ENCODE measurements at regions not wholly inside any gene's neighbourhood (a gene's known extent, or its start where the extent isn't known, plus 50 kb on each side); places are given as distances from the start of the nearest gene placed in this dataset.

DNA sequence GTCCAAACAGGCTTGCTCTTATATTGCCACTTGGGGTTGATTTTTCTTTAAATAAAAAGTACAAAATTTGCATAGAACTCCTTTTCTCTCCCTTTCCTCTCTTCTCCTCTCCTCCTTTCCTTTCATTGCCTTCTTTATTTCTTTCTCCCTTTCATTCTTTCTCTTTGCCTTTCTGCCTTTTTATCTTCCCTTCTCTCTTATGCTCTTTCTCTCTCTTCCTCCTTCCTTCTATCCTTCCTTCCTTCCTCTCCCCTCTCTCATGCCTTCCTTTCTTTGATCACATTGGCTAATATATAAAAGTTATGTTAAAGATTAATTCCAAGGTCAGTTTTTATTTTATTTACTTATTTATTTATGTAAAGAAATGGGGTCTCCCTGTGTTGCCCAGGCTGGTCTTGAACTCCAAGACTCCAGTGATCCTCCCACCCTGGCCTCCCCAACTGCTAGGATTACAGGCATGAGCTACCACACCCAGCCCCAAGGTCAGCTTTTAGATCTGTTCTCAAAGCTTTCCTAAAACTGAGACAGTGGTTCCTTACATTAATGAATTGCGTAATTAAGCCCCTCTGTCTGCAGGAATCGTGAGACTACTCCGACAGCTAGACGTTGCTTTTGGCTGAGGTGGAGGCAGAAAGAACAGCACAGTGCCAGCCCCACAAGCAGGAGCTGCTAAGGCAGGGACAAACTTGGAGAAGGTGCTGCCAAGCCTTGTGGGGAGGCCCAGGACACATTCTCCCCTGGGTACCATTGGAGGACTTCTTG, 361.9 kb downstream of the SIPA1L2 start:
- no peaks in the 10 kb centered on the region for H3K27me3 ChIP-seq
- DNase-seq (ENCODE audit: low read depth in 1 of 2, low spot score in 1 of 2): no peak
- no peaks in the 10 kb centered on the region for H3K36me3 ChIP-seq
- H3K4me1 ChIP-seq (ENCODE audit: low read depth): no peaks in the 10 kb centered on the region
- H3K4me3 ChIP-seq: no peak overlapping the region
- TF ChIP-seq, protein P1, sequence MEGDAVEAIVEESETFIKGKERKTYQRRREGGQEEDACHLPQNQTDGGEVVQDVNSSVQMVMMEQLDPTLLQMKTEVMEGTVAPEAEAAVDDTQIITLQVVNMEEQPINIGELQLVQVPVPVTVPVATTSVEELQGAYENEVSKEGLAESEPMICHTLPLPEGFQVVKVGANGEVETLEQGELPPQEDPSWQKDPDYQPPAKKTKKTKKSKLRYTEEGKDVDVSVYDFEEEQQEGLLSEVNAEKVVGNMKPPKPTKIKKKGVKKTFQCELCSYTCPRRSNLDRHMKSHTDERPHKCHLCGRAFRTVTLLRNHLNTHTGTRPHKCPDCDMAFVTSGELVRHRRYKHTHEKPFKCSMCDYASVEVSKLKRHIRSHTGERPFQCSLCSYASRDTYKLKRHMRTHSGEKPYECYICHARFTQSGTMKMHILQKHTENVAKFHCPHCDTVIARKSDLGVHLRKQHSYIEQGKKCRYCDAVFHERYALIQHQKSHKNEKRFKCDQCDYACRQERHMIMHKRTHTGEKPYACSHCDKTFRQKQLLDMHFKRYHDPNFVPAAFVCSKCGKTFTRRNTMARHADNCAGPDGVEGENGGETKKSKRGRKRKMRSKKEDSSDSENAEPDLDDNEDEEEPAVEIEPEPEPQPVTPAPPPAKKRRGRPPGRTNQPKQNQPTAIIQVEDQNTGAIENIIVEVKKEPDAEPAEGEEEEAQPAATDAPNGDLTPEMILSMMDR (IDR thresholded peaks at IDR 0.05; ENCODE audit: low read depth, low read length): no peak
- no peak overlapping the region for H3K27ac ChIP-seq
- H3K9me3 ChIP-seq (ENCODE audit: low read depth): no peaks in the 10 kb centered on the region

DNA sequence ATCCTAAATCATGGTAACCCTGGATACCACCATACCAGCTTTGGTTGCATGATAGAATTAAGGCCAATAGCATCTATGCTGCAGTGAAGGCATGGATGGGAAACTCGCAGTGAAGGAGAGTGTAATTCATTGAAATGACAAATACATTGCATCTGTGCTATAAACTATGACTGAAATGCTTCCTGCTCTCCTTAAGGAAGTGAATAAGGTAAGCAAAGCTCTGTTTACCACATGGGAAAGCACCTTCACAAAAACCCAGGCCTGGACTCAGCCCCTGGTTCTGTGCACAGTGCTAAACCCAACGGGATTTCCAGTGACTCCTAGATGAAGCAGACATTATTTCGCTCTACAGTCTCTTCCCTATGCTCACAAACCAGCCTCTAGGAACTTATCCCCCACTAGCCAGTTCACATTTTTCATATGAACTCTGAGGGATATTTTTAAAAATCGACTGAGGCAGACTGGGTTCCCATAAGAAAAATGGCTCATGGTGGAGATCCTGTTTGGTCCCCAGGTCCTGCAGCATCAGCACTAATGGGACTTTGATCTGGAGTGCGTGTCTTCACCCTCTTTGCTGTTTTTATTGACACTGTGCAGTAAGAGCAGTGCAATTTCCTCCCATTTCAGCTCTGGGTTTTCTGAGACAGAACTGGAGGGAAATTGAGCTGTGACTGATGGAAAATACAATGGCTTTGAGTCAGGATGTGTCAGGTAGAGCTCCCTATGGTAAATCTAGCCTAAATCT, 362.7 kb downstream of the SIPA1L2 start:
- Histone ChIP-seq H3K27ac (no peak overlapping the region), H3K4me3 (no peak overlapping the region), H3K36me3 (no peaks in the 10 kb centered on the region), H3K27me3 (no peaks in the 10 kb centered on the region), H3K9me3 (ENCODE audit: low read depth) (no peaks in the 10 kb centered on the region), H3K4me1 (ENCODE audit: low read depth) (no peaks in the 10 kb centered on the region)
- TF ChIP-seq, protein P1 (IDR thresholded peaks at IDR 0.05; ENCODE audit: low read depth, low read length): no peak
- DNase-seq (ENCODE audit: low read depth in 1 of 2, low spot score in 1 of 2): no peak

DNA sequence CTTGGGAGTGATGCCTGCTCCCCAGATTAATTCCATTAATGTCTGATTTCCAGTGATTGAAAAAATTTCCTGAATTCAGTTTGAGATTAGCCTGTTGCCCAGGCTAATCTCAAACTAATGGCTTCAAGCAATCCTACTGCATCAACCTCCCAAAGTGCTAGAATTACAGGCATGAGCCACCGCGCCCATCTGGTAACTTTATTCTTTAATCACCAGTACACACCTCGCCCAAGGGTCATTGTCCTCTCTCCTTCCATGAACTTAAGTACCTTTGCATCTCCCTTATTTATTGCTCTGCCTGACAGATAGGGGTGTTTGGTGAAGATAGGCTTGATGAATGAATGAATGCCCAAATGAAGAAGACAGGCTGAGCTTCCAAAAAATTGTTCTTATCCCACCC, 366.5 kb downstream of the SIPA1L2 start:
- Histone ChIP-seq H3K4me1 (ENCODE audit: low read depth) (peaks cover 9% of the 10 kb centered on the region), H3K27me3 (no peaks in the 10 kb centered on the region), H3K36me3 (no peaks in the 10 kb centered on the region), H3K4me3 (no peak overlapping the region), H3K9me3 (ENCODE audit: low read depth) (no peaks in the 10 kb centered on the region), H3K27ac (no peak overlapping the region)
- TF ChIP-seq, protein P1 (IDR thresholded peaks at IDR 0.05; ENCODE audit: low read depth, low read length): no peak
- DNase-seq (ENCODE audit: low read depth in 1 of 2, low spot score in 1 of 2): no peak

DNA sequence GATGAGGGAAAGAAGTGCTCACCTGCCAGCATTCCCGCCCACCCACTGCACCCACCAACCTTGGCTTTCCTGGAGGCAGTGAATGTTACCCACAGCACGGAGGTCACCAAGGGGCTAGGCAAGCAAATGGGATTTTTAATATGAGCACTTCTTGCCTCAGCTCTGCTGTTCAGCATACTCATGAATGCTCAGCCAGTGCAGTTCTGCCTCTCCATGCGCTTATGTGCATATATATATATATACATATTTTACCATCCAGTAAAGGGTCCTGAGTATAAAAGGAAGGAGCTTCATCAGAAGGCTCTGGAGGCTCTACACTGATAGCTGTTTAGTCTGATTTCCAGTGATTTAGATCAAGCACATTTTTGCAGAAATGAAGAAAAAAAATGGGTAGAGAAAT, 366.9 kb downstream of the SIPA1L2 start:
- DNase-seq (ENCODE audit: low read depth in 1 of 2, low spot score in 1 of 2): no peak
- Histone ChIP-seq H3K9me3 (ENCODE audit: low read depth) (no peaks in the 10 kb centered on the region), H3K27ac (no peak overlapping the region)

DNA sequence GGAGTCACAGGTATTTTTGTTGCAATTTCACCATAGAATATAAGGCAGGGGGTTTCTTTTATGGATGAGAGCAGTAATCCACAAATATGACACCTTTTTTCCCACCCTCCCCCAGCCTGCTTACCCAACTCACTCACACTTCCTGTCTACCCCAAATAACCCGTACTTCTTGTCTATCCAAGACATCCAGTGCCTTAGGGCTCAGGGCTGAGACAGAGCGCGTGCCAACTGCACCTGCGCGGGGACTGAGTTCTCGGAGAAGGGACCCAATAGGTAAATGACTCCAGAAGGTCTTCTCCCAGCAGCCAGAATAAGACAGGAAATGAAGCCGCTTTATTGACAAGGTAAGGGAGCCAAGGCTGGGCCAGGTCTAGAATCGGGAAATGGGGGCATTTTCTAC, 369.1 kb downstream of the SIPA1L2 start:
- Histone ChIP-seq H3K36me3 (no peaks in the 10 kb centered on the region), H3K4me3 (no peak overlapping the region), H3K27ac (no peak overlapping the region), H3K4me1 (ENCODE audit: low read depth) (peaks cover 9% of the 10 kb centered on the region), H3K9me3 (ENCODE audit: low read depth) (no peaks in the 10 kb centered on the region), H3K27me3 (no peaks in the 10 kb centered on the region)
- no peak for DNase-seq (ENCODE audit: low read depth in 1 of 2, low spot score in 1 of 2)
- TF ChIP-seq, protein P1 (IDR thresholded peaks at IDR 0.05; ENCODE audit: low read depth, low read length): no peak

More for the DNA sequence above, 366.9 kb downstream of the SIPA1L2 start:
- no peaks in the 10 kb centered on the region for H3K36me3 ChIP-seq
- H3K4me3 ChIP-seq: no peak overlapping the region
- TF ChIP-seq, protein P1 (IDR thresholded peaks at IDR 0.05; ENCODE audit: low read depth, low read length): no peak
- no peaks in the 10 kb centered on the region for H3K27me3 ChIP-seq
- peaks cover 9% of the 10 kb centered on the region for H3K4me1 ChIP-seq (ENCODE audit: low read depth)

Data from cardiac muscle cell (in vitro differentiated cells and primary cell).